IPS-NIHi7 (cell line): ENCODE measurements at regions not wholly inside any gene's neighbourhood (a gene's known extent, or its start where the extent isn't known, plus 50 kb on each side); places are given as distances from the start of the nearest gene placed in this dataset.
A peak's percentile ranks its signal among the peaks of the same experiment; 100 is the strongest.

ENCODE experiments used
- DNase-seq: peaks from one replicate; pipeline ENCODE4 v3.0.0; 2012; ENCODE audit warnings: mixed read lengths; ENCODE audit errors: extremely low spot score

- no peak for DNase-seq
Observed at GRCh38 chr21:20511216-20511880, 486.9 kb upstream of the NCAM2 start.

GRCh38 chr21:20515446-20515845 is 482.8 kb upstream of the NCAM2 start:
- no peak for DNase-seq

- no peak for DNase-seq
Observed at GRCh38 chr21:20519076-20519475, 479.1 kb upstream of the NCAM2 start.

GRCh38 chr21:20522611-20523010 is 475.6 kb upstream of the NCAM2 start:
- DNase-seq, result no peak

- no peak for DNase-seq
Observed at GRCh38 chr21:20523191-20523590, 475.0 kb upstream of the NCAM2 start.

- DNase-seq, result no peak
Observed at GRCh38 chr21:20527731-20528460, 470.3 kb upstream of the NCAM2 start.

GRCh38 chr21:20537130-20537529 is 461.1 kb upstream of the NCAM2 start:
- no peak for DNase-seq

- DNase-seq, result no peak
Observed at GRCh38 chr21:20538039-20538658, 460.1 kb upstream of the NCAM2 start.

GRCh38 chr21:20545454-20545853 is 452.8 kb upstream of the NCAM2 start:
- no peak for DNase-seq

GRCh38 chr21:20551939-20552338 is 446.3 kb upstream of the NCAM2 start:
- DNase-seq, result no peak

GRCh38 chr21:20554785-20555184 is 443.4 kb upstream of the NCAM2 start:
- no peak for DNase-seq

GRCh38 chr21:20570824-20571232 is 427.4 kb upstream of the NCAM2 start:
- peak; percentile 78 for DNase-seq

GRCh38 chr21:20572582-20572981 is 425.6 kb upstream of the NCAM2 start:
- no peak for DNase-seq

- no peak for DNase-seq
Observed at GRCh38 chr21:20581361-20581760, 416.8 kb upstream of the NCAM2 start.

- no peak for DNase-seq
Observed at GRCh38 chr21:20591284-20591683, 406.9 kb upstream of the NCAM2 start.

GRCh38 chr21:20592463-20592862 is 405.7 kb upstream of the NCAM2 start:
- no peak for DNase-seq

- DNase-seq, result no peak
Observed at GRCh38 chr21:20603236-20603635, 395.0 kb upstream of the NCAM2 start.

- DNase-seq, result no peak
Observed at GRCh38 chr21:20611008-20611407, 387.2 kb upstream of the NCAM2 start.

- no peak for DNase-seq
Observed at GRCh38 chr21:20613654-20614053, 384.6 kb upstream of the NCAM2 start.

GRCh38 chr21:20617130-20617529 is 381.1 kb upstream of the NCAM2 start:
- peak; percentile 23 for DNase-seq

- DNase-seq, result no peak
Observed at GRCh38 chr21:20618878-20619277, 379.3 kb upstream of the NCAM2 start.

- DNase-seq, result peak; percentile 8
Observed at GRCh38 chr21:20627594-20627993, 370.6 kb upstream of the NCAM2 start.

GRCh38 chr21:20631633-20632032 is 366.6 kb upstream of the NCAM2 start:
- DNase-seq, result no peak
